ENCODE measurements at regions not wholly inside any gene's neighbourhood (a gene's known extent, or its start where the extent isn't known, plus 50 kb on each side); places are given as distances from the start of the nearest gene placed in this dataset.

- TF ChIP-seq CTCF (IDR thresholded peaks at IDR 0.05) = no peak
- TF ChIP-seq, protein P1, sequence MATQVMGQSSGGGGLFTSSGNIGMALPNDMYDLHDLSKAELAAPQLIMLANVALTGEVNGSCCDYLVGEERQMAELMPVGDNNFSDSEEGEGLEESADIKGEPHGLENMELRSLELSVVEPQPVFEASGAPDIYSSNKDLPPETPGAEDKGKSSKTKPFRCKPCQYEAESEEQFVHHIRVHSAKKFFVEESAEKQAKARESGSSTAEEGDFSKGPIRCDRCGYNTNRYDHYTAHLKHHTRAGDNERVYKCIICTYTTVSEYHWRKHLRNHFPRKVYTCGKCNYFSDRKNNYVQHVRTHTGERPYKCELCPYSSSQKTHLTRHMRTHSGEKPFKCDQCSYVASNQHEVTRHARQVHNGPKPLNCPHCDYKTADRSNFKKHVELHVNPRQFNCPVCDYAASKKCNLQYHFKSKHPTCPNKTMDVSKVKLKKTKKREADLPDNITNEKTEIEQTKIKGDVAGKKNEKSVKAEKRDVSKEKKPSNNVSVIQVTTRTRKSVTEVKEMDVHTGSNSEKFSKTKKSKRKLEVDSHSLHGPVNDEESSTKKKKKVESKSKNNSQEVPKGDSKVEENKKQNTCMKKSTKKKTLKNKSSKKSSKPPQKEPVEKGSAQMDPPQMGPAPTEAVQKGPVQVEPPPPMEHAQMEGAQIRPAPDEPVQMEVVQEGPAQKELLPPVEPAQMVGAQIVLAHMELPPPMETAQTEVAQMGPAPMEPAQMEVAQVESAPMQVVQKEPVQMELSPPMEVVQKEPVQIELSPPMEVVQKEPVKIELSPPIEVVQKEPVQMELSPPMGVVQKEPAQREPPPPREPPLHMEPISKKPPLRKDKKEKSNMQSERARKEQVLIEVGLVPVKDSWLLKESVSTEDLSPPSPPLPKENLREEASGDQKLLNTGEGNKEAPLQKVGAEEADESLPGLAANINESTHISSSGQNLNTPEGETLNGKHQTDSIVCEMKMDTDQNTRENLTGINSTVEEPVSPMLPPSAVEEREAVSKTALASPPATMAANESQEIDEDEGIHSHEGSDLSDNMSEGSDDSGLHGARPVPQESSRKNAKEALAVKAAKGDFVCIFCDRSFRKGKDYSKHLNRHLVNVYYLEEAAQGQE (IDR thresholded peaks at IDR 0.05; ENCODE audit: insufficient read depth in 1 of 2, low read depth in 2 of 2, low read length in 1 of 2) = no peak
- no peak for TF ChIP-seq SIN3A (IDR thresholded peaks at IDR 0.05; ENCODE audit: borderline replicate concordance, insufficient read depth, low read depth, low read length)
- TF ChIP-seq POLR2AphosphoS5 (IDR thresholded peaks at IDR 0.05; ENCODE audit: low read depth, low read length) = no peak
These were observed 50.7 kb upstream of the FOXB1 start for GRCh38 chr15:59953392-59953883.

All from Panc1 (cell line).